ENCODE measurements at regions not wholly inside any gene's neighbourhood (a gene's known extent, or its start where the extent isn't known, plus 50 kb on each side); places are given as distances from the start of the nearest gene placed in this dataset.
"Not testable (repeated sequence)": the region's sequence is repeated elsewhere in the genome, so short reads cannot be mapped to it uniquely, and the experiment has no call there.

- Histone ChIP-seq H3K4me3 (ENCODE audit: low read length in 3 of 3) (no peak overlapping the region), H3K4me1 (ENCODE audit: control insufficient read depth in 2 of 3, insufficient read depth in 2 of 3, low read depth in 1 of 3, low read length in 3 of 3) (no peaks in the 10 kb centered on the region), H3K27ac (ENCODE audit: low read depth in 2 of 2, low read length in 2 of 2) (no peak overlapping the region), H3K36me3 (ENCODE audit: control insufficient read depth in 2 of 3, insufficient read depth in 3 of 3, low read length in 3 of 3) (no peaks in the 10 kb centered on the region), H3K9ac (ENCODE audit: low read length in 3 of 3) (no peak overlapping the region), H3K27me3 (ENCODE audit: control insufficient read depth, insufficient read depth, low read length) (no peaks in the 10 kb centered on the region), H3K9me3 (ENCODE audit: control insufficient read depth in 2 of 3, insufficient read depth in 1 of 3, low read length in 3 of 3) (peaks cover 0 to 4% (median 0%) of the 10 kb centered on the region in 3 donors)
- FAIRE-seq (no peak), DNase-seq (no peak)
- TF ChIP-seq CTCF (IDR thresholded peaks at IDR 0.05; ENCODE audit: borderline replicate concordance, extremely low read depth, insufficient read depth) = no peak
- intact Hi-C loops (cut with DNase I) = no loop called here
Observed at GRCh38 chr2:61727746-61728145, 126.1 kb downstream of the FAM161A start.

GRCh38 chr2:61726456-61727209, 127.2 kb downstream of the FAM161A start:
- no peak for FAIRE-seq

GRCh38 chr2:61723364-61723763, 130.5 kb downstream of the FAM161A start:
- H3K4me1 ChIP-seq (ENCODE audit: control insufficient read depth in 2 of 3, insufficient read depth in 2 of 3, low read depth in 1 of 3, low read length in 3 of 3); H3K36me3 ChIP-seq (ENCODE audit: control insufficient read depth in 2 of 3, insufficient read depth in 3 of 3, low read length in 3 of 3); H3K4me3 ChIP-seq (ENCODE audit: low read length in 3 of 3); H3K9me3 ChIP-seq (ENCODE audit: control insufficient read depth in 2 of 3, insufficient read depth in 1 of 3, low read length in 3 of 3); intact Hi-C loops (cut with DNase I); H3K27me3 ChIP-seq (ENCODE audit: control insufficient read depth, insufficient read depth, low read length); DNase-seq; FAIRE-seq; H3K9ac ChIP-seq (ENCODE audit: low read length in 3 of 3); H3K27ac ChIP-seq (ENCODE audit: low read depth in 2 of 2, low read length in 2 of 2): not testable (repeated sequence)

More at GRCh38 chr2:61726456-61727209, 127.2 kb downstream of the FAM161A start:
- no peaks in the 10 kb centered on the region for H3K36me3 ChIP-seq (ENCODE audit: control insufficient read depth in 2 of 3, insufficient read depth in 3 of 3, low read length in 3 of 3)
- no peaks in the 10 kb centered on the region for H3K4me1 ChIP-seq (ENCODE audit: control insufficient read depth in 2 of 3, insufficient read depth in 2 of 3, low read depth in 1 of 3, low read length in 3 of 3)
- H3K27me3 ChIP-seq (ENCODE audit: control insufficient read depth, insufficient read depth, low read length) = no peaks in the 10 kb centered on the region
- H3K4me3 ChIP-seq (ENCODE audit: low read length in 3 of 3) = no peak overlapping the region
- no peak overlapping the region for H3K9ac ChIP-seq (ENCODE audit: low read length in 3 of 3)
- intact Hi-C loops (cut with DNase I) = no loop called here
- H3K9me3 ChIP-seq (ENCODE audit: control insufficient read depth in 2 of 3, insufficient read depth in 1 of 3, low read length in 3 of 3) = peaks cover 0 to 4% (median 0%) of the 10 kb centered on the region in 3 donors
- DNase-seq = no peak
- no peak overlapping the region for H3K27ac ChIP-seq (ENCODE audit: low read depth in 2 of 2, low read length in 2 of 2)
- no peak for TF ChIP-seq CTCF (IDR thresholded peaks at IDR 0.05; ENCODE audit: borderline replicate concordance, extremely low read depth, insufficient read depth)

- Histone ChIP-seq H3K27ac (ENCODE audit: low read depth in 2 of 2, low read length in 2 of 2) (no peak overlapping the region), H3K4me3 (ENCODE audit: low read length in 3 of 3) (no peak overlapping the region), H3K9me3 (ENCODE audit: control insufficient read depth in 2 of 3, insufficient read depth in 1 of 3, low read length in 3 of 3) (peaks cover 0 to 4% (median 0%) of the 10 kb centered on the region in 3 donors), H3K9ac (ENCODE audit: low read length in 3 of 3) (no peak overlapping the region), H3K27me3 (ENCODE audit: control insufficient read depth, insufficient read depth, low read length) (no peaks in the 10 kb centered on the region), H3K36me3 (ENCODE audit: control insufficient read depth in 2 of 3, insufficient read depth in 3 of 3, low read length in 3 of 3) (no peaks in the 10 kb centered on the region), H3K4me1 (ENCODE audit: control insufficient read depth in 2 of 3, insufficient read depth in 2 of 3, low read depth in 1 of 3, low read length in 3 of 3) (no peaks in the 10 kb centered on the region)
- no peak for TF ChIP-seq CTCF (IDR thresholded peaks at IDR 0.05; ENCODE audit: borderline replicate concordance, extremely low read depth, insufficient read depth)
- no peak for FAIRE-seq
- intact Hi-C loops (cut with DNase I) = no loop called here
- no peak for DNase-seq
Observed at GRCh38 chr2:61722800-61723199, 131.1 kb downstream of the FAM161A start.
